NCI-H2227 treated with DMSO at 0.1 percent for 48 hours (cell line): ENCODE measurements at regions not wholly inside any gene's neighbourhood (a gene's known extent, or its start where the extent isn't known, plus 50 kb on each side); places are given as distances from the start of the nearest gene placed in this dataset.
A peak's percentile ranks its signal among the peaks of the same experiment; 100 is the strongest.
"Not testable (repeated sequence)": the region's sequence is repeated elsewhere in the genome, so short reads cannot be mapped to it uniquely, and the experiment has no call there.

Source experiments
- DNase-seq: peaks from one replicate; lab custom pipeline; 2025; lab: John Stamatoyannopoulos, UW

- no peak for DNase-seq
These were observed 51.2 kb upstream of the GPR31 start for GRCh38 chr6:167208819-167209576.

- no peak for DNase-seq
These were observed 51.8 kb upstream of the GPR31 start for GRCh38 chr6:167209577-167209975.

DNA sequence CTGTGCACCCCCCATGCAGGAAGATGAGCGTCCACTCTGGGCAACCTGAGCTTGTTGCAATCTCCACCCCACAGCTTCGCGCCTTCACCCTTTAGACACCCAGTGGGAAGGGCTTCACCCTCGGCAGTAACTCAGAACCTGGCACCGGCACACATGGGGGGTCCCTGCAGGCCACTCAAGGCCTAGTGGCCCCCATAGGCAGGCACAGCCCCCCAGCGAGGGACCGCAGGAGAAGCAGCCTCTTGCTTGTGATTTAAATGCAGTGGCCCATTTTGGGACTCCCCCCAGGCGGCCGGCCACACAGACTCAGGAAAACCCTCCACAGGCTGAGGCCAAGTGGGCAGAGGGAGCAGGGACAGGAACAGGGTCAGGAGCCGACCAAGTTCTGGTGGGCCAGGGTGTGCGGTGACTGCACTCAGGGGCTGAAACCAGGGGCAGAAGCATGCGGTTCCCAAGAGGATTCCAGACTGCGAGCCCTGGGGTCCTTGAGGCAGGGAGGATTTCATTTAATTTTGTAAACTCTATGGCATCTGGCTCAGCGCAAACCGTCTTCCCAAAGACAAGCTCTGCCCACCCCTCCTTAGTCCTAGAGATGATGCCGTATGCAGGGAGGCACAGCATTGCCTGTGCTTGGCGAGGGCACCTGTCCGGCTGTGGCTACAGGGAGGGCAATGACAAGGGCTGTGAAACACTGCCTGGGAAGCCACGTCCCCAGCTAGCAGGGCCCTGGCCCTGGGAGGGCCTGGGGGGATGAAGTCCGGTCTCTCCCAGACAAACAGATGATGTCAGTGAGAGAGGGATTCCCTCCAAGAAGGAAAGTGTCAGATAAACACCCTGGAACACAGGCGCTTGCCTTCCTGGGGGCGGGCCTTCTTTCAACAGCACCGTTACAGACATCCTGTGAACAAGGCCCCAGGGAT is 52.9 kb upstream of the GPR31 start:
- DNase-seq: no peak

DNA sequence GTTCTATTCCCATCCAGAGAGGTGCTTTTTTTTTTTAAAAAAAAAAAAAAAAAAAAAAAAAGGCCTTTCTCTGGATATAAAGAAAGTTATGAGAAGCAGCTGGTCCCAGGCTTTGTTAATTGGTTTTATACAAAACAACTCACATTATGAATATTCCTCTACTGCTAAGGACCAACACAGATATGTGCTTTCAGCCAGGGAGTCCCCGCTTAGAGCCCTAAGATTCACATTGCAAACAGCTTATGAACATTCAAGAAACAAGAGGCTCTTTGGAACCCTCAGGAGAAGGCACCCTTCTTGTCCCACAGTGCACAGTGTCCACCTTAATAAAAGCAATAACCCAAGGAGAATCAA is 53.5 kb upstream of the GPR31 start:
- no peak for DNase-seq

- DNase-seq: no peak
These were observed 54.3 kb upstream of the GPR31 start for GRCh38 chr6:167211881-167212712.

DNA sequence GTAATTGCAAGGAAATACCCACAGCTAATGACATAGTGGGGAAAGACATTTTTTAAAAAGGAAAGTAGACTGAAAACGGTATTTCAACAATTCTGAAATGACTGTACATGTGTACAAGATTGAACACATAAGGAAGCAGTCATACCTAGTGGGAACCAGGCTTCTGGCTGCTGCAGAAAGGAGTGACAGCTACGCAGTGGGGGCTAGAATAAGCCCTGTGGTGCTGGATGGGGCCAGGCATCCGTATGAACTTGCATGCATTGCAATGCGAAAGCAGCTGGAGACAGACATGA is 54.9 kb upstream of the GPR31 start:
- DNase-seq: no peak

DNA sequence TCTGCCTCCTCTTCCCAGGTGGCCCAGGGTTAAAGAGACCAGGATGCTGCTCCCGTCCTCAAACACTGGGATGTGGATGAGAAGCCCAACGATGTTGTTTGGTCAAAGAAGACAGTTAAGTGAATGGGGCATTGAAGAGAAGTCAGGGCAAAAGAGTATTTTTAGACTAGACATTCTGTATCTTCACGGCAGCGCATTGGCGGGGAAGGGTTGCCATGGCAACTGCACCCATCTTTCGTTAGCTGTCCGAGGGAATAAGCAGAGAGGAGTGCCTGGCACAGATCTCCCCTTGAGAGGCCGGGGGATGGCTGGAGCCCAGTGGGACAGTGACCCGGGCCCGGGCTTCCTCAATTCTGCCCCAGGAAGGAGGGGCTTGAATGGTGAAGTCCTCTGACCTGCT is 56.4 kb upstream of the GPR31 start:
- peak; percentile 21 for DNase-seq

DNA sequence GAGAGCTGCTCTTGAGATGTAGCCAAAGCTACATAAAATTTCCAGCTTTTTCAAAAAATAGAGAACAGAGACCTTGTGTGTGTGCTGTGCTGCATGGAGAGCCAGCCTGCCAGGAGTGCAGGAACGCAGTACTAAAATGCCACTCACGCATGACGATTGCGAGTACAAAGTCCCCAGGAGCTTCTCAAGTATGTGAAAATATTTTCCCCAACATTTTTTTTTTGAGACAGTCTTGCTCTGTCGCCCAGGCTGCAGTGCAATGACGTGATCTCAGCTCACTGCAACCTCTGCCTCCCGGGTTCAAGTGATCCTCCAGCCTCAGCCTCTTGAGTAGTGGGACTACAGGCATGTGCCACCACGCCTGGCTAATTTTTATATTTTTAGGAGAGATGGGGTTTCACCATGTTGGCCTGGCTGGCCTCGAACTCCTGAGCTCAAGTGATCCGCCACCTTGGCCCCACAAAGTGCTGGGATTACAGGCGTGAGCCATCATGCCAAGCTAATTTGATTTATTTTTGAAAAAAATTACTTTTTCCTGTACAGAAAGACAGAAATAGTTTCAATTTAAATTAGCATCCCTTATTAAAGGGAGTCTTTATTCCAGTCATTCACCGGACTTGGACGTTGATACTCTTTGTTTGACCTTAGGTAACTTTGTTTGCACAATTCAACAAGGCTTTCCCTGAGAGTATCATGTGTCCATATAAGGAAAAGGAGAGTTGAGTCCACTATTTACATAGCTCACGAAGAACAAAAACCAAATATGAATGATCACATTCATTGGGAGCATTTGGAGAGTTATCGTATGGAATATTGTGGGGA is 57.9 kb upstream of the GPR31 start:
- not testable (repeated sequence) for DNase-seq

- not testable (repeated sequence) for DNase-seq
These were observed 58.7 kb upstream of the GPR31 start for GRCh38 chr6:167216390-167217050.

- DNase-seq: not testable (repeated sequence)
These were observed 59.3 kb upstream of the GPR31 start for GRCh38 chr6:167217073-167217472.

GRCh38 chr6:167217951-167218759 is 60.4 kb upstream of the GPR31 start:
- not testable (repeated sequence) for DNase-seq

DNA sequence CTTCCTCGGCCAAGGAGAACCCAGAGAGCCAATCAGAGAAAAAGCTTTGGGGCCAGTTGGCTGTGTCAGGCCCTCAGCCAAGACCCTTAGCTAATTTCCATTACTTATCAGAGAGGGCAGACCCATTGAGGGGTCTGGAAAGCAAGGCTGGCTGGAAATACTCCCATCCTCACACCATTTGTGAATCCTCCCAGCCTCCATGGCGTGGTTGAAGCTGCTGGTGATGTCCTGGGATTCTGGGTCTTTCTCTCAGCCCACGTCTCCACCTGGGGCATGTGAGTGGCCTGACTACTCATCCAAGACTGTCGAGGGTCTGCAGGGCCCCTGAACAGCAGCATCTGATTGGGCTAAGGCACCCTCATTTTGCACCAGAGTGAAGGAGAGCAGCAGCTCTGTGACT is 61.3 kb upstream of the GPR31 start:
- DNase-seq: not testable (repeated sequence)

DNA sequence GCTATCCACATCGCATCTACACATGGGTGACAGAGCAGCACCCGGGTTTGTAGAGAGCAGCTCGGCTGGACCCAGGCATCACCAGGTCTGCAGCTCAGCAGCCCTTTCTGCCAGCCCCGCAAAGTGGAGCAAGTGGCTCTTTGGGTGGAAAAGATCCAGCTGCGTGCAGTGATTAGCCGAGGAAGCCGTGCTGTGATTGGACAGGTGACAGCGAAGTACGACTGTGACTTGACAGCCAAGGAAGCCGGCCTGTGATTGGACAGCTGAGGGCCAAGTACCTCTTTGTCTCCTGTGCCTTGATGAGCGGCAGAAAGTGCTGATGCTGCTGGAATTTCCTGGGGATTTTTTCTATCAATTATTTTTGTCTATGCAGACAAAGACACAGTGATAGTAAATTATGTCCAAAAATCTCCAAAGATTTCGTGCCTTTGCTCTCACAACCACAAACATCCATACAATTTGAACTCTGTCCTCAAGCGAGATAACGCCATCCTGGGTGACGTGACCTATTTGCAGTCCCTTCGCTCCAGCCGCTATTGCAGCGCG is 62.3 kb upstream of the GPR31 start:
- no peak for DNase-seq

DNA sequence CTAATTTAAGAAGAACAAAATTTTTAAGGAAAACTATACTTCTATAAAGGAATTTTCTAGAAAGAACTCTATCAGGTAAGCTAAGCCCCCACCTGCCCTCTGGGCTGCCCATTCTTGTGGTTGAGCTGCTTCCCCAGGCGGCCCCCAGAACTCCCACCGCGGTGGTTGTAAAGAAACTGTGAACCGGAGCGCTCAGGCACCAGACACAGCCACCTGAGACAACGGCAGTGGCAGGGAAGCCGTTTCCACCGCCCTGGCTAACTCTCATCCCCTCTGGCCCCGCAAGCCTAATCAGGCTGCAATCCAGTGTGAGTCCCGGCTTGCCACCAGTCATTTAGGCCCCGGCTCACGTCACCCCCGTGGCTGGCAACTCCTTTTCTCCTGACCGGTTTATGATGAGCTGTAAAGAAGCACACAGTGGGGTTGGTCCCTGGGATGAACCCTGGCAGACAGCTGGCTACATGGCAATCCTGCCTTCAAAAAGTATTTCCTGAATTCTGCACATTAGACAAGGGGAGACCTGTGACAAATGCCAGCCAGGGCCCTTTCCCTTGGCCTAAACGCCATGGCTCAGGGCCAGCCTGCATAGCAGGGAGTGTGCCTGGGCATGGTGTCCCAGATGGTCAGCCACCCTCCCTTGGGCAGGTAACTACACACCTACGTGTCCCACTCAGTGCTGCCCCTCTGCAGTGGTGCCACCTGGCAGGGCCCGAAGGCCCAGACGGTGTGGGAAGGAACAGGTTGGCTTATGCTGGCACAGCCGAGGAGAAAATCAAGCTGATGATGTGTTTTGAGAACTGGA is 63.8 kb upstream of the GPR31 start:
- DNase-seq: no peak

GRCh38 chr6:167225566-167226382 is 65.3 kb upstream of the UNC93A start:
- DNase-seq: not testable (repeated sequence)

DNA sequence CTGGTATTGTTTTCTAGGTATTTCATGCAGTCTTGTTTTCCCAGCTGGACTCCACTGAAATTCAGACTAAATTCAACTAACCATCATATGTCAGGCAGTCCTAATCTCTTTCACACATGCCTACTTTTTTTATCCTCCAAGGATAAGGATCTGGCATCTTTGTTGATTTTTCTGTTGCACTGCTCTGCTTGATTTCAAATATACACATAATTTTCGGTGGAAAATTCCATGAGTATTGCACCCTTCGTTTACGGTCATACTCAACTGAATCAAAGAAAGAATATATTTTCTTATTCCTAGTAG is 64.8 kb upstream of the UNC93A start:
- DNase-seq: no peak

DNA sequence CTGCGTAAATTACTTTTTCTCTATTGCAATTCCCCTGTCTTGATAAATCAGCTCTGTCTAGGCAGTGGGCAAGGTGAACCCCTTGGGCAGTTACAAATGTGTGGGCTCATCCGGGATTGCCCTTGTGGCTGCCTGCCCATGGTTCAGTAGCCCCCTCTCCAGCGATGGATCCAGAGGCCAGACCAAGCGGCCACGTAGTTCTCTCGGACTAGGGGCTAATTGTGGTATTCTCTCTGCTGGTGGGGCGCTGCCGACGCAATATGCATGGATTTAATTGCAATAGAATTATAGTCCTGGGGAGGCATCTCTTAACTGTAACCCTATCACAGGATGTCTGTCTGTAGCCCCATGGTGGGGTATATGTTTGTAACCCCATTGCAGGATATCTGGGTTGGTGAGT is 64.3 kb upstream of the UNC93A start:
- DNase-seq: no peak

- no peak for DNase-seq
These were observed 63.1 kb upstream of the UNC93A start for GRCh38 chr6:167227984-167228383.
